ENCODE measurements at regions not wholly inside any gene's neighbourhood (a gene's known extent, or its start where the extent isn't known, plus 50 kb on each side); places are given as distances from the start of the nearest gene placed in this dataset.

DNA sequence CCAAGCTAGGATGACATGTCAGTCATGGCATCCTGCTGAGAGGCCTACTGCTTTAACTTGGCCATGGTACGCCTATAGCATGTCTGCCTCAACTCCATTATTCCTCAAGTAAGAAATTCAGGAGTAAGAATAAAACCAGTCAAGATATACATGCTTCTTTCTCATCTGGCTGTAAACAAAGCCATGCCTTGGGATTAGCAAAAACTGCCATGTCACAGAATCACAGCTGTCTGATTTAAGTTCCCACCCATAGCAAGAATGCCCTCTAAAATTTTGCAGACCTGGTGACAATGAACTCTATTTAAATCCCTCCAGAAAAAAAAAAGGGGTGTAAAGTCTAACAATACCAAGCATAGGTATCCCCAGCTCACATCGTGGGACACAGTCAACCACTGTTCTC, 55.6 kb upstream of the ACAN start:
- H3K27me3 ChIP-seq = no peaks in the 10 kb centered on the region
- H3K36me3 ChIP-seq = no peaks in the 10 kb centered on the region
- TF ChIP-seq POLR2A (IDR thresholded peaks at IDR 0.05) (no peak), EP300 (IDR thresholded peaks at IDR 0.05) (no peak)
- TF ChIP-seq, protein P1, sequence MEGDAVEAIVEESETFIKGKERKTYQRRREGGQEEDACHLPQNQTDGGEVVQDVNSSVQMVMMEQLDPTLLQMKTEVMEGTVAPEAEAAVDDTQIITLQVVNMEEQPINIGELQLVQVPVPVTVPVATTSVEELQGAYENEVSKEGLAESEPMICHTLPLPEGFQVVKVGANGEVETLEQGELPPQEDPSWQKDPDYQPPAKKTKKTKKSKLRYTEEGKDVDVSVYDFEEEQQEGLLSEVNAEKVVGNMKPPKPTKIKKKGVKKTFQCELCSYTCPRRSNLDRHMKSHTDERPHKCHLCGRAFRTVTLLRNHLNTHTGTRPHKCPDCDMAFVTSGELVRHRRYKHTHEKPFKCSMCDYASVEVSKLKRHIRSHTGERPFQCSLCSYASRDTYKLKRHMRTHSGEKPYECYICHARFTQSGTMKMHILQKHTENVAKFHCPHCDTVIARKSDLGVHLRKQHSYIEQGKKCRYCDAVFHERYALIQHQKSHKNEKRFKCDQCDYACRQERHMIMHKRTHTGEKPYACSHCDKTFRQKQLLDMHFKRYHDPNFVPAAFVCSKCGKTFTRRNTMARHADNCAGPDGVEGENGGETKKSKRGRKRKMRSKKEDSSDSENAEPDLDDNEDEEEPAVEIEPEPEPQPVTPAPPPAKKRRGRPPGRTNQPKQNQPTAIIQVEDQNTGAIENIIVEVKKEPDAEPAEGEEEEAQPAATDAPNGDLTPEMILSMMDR (IDR thresholded peaks at IDR 0.05) = no peak
- no peak for DNase-seq (ENCODE audit: low spot score in 2 of 2)
- H3K4me1 ChIP-seq = peaks cover 0 to 6% (median 0%) of the 10 kb centered on the region in 4 donors
- no peak overlapping the region for H3K27ac ChIP-seq
- H3K4me3 ChIP-seq = no peak overlapping the region
- H3K9me3 ChIP-seq = no peaks in the 10 kb centered on the region
- WGBS, 2 donors = 67 to 73% methylated on average over 2 of the region's 2 CpGs

DNA sequence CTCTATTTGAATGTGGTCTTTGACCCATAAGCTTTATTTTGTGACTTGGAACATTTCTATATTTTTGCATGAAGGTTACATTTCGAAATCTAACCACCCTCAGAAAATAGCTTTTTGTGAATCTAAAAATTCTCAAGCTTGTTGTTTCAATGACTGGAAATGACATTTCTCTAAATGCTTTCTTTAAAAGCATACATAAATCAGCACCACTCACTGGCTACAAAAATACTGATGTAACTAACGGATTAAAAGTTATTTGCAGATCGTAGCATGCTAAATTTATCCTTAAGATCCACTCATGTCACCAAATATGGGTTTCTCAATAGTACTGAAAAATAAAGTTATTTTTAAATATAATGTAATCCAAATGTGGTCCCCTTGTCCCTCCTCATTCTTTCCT, 55.2 kb upstream of the ACAN start:
- peaks cover 0 to 6% (median 0%) of the 10 kb centered on the region in 4 donors for H3K4me1 ChIP-seq
- 33 to 36% methylated on average over 3 of the region's 3 CpGs for WGBS, 2 donors
- H3K4me3 ChIP-seq = no peak overlapping the region
- DNase-seq (ENCODE audit: low spot score in 2 of 2) = no peak
- TF ChIP-seq POLR2A (IDR thresholded peaks at IDR 0.05) = no peak
- TF ChIP-seq, protein P1 (IDR thresholded peaks at IDR 0.05) = no peak
- no peak for TF ChIP-seq EP300 (IDR thresholded peaks at IDR 0.05)
- no peak overlapping the region for H3K27ac ChIP-seq
- H3K9me3 ChIP-seq = no peaks in the 10 kb centered on the region
- H3K36me3 ChIP-seq = no peaks in the 10 kb centered on the region
- no peaks in the 10 kb centered on the region for H3K27me3 ChIP-seq

DNA sequence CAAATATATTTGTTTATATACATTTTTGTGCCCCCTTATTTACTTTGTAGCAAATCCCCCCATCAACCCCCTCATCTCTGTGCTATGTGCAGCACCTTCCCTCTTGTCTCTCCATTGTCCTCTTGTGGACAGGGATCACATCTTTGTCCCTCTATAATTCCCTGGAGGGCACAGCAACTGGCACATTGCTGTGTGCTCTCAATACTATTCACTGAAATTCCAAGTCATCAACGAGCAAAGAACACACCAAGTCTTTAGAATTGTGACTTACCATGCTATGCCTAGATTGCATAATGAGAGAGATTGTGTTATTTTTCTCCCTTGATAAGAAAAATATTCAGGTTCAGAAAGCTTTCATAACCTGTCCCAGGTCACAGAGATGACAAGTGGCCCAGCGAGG, 54.6 kb upstream of the ACAN start:
- H3K27me3 ChIP-seq = no peaks in the 10 kb centered on the region
- H3K27ac ChIP-seq = no peak overlapping the region
- H3K4me3 ChIP-seq = no peak overlapping the region
- H3K4me1 ChIP-seq = peaks cover 0 to 6% (median 0%) of the 10 kb centered on the region in 4 donors
- H3K9me3 ChIP-seq = no peaks in the 10 kb centered on the region
- no peaks in the 10 kb centered on the region for H3K36me3 ChIP-seq
- 78 to 81% methylated on average over 2 of the region's 2 CpGs for WGBS, 2 donors
- TF ChIP-seq EP300 (IDR thresholded peaks at IDR 0.05) = no peak
- TF ChIP-seq POLR2A (IDR thresholded peaks at IDR 0.05) = no peak
- TF ChIP-seq, protein P1 (IDR thresholded peaks at IDR 0.05) = no peak
- DNase-seq (ENCODE audit: low spot score in 2 of 2) = no peak

DNA sequence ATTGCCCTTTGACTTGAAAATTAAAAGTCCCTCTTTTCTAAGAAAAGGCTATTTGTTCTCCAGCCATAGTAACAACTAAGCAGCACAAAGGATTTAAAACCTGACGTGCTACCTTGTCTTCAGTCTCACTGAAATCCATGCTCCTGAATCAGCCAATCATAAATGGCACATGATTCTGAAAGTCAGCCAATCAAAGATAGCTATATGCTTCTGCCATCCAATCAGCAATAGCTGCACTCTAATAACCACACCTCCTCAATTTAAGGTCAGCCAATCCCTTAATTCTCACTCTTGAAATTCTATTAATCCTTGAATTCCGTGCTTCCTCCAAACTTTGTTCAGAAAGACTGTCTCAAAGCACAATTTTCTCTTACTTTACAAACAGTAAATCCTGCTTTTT, 53.5 kb upstream of the ACAN start:
- no peaks in the 10 kb centered on the region for H3K9me3 ChIP-seq
- no peaks in the 10 kb centered on the region for H3K27me3 ChIP-seq
- no peak overlapping the region for H3K27ac ChIP-seq
- H3K36me3 ChIP-seq = no peaks in the 10 kb centered on the region
- TF ChIP-seq EP300 (IDR thresholded peaks at IDR 0.05) (no peak), POLR2A (IDR thresholded peaks at IDR 0.05) (no peak)
- TF ChIP-seq, protein P1 (IDR thresholded peaks at IDR 0.05) = no peak
- no peak overlapping the region for H3K4me3 ChIP-seq
- 83 to 88% methylated on average over 2 of the region's 2 CpGs for WGBS, 2 donors
- no peak for DNase-seq (ENCODE audit: low spot score in 2 of 2)
- H3K4me1 ChIP-seq = peaks cover 0 to 6% (median 0%) of the 10 kb centered on the region in 4 donors

DNA sequence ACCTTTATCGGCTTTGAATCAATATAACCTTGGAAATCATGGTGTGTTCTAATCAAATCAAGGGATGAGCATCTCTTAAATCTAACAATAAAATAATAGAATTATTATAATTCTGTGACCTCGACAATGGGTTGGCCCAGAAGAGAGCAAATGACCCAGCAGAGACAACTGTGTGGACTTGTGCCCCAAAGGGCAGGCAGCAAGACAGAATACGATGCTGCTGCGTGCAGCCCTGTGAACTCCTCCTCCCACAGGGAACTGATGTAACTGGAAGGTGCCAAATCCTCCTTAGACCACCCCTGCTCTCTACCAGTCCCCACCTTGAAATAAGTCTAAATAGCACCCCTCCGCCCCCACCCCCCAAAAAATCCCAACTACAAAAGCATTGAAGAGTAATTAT, 50.7 kb upstream of the ACAN start:
- WGBS, 2 donors = 62 to 71% methylated on average over 5 of the region's 5 CpGs

More for the DNA sequence above, 50.7 kb upstream of the ACAN start:
- no peaks in the 10 kb centered on the region for H3K9me3 ChIP-seq
- H3K27ac ChIP-seq = no peak overlapping the region
- no peaks in the 10 kb centered on the region for H3K27me3 ChIP-seq
- H3K4me1 ChIP-seq = peaks cover 0 to 4% (median 0%) of the 10 kb centered on the region in 4 donors
- no peak overlapping the region for H3K4me3 ChIP-seq
- no peaks in the 10 kb centered on the region for H3K36me3 ChIP-seq
- DNase-seq (ENCODE audit: low spot score in 2 of 2) = no peak
- TF ChIP-seq, protein P1 (IDR thresholded peaks at IDR 0.05) = no peak
- TF ChIP-seq EP300 (IDR thresholded peaks at IDR 0.05) = no peak
- TF ChIP-seq POLR2A (IDR thresholded peaks at IDR 0.05) = no peak

Data from tibial nerve (tissue), 4 donors.